Amygdala (tissue), 56 donors: ENCODE measurements at regions not wholly inside any gene's neighbourhood (a gene's known extent, or its start where the extent isn't known, plus 50 kb on each side); places are given as distances from the start of the nearest gene placed in this dataset.

Experiments used
- DNase-seq, 56 donors: peaks; one replicate each; lab custom pipeline; 2025; lab: John Stamatoyannopoulos, UW

DNA sequence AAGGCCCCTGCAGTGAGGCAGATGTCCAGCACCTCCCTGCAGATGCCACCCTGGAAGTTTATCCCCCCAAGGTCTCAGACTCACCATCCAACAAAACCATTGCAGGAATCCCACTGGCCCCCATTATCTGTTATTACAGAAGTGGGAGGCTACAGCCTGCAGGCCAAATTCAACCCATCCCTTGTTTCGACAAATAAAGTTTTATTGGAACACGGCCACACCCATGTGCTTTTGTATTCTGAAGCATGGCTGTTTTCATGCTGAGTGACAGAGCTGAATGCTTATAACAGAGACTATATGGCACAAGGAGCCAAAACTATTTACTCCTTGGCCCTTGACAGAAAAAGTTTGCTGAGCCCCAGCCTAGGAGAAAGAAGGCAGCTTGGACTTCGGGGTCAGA is 428.8 kb downstream of the CDK5RAP2 start:
- DNase-seq, result no peak

DNA sequence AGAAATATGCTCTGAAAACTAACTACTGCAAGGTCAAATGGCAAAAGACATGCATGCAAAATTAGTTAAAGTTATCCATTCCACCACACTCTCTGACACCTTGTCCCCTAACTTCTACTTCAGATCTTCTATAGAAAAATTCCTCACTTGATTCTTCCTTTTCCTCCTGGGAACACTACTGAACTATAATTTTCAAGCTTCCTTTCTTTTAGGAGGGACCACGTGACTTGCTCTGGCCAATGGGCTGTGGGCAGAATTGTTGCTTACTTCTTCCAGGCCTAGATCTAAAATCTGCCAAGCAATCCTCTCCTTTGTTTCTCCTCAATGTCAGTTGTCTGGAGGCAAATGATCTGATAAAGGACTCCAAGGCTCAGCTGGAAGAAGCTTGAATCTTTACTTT is 441.0 kb downstream of the CDK5RAP2 start:
- DNase-seq, result no peak

GRCh38 chr9:120137186-120137840 is 442.7 kb downstream of the CDK5RAP2 start:
- DNase-seq, result no peak

DNA sequence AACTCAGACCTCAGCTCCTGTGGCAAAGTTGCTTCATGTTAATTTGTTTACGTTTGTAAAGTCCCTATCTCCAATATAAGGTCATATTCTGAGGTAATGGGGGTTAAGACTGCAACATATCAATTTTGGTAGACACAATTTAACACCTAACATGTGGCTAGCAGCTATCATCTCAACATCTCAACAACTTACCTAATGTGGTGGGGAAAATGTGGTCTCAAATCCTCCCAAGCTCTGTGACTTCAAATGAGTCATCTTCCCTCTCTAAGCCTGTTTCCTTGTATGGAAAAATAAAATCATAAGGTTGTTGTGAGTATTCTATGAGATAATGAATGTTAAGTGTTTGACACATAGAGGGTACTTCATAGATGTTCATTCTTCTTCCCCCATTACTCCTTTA is 443.3 kb downstream of the CDK5RAP2 start:
- no peak for DNase-seq

GRCh38 chr9:120117081-120117480 is 462.9 kb downstream of the CDK5RAP2 start:
- no peak for DNase-seq

GRCh38 chr9:120110520-120110919 is 469.4 kb downstream of the CDK5RAP2 start:
- peak in 10 of 56 donors; percentile 1 to 53 (median 6) for DNase-seq

DNA sequence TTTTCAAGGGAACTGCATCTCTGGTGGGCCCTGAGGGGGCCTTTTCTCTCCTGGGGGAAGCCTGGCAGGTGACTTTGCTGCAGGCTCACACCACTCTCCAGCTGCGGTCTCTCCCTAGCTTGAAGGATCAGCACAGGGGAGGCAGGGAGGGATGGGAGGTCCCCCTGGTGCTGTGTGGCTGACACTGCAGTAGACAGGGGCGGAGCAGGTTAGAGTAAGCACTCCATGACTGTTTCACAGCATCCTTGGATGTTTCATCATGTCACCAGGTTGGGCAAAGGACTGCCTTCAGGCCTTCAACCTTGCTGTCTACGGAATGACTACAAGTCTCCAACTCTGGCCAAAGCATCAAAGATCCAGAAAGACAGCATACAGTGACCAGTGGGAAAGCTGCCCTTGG is 470.7 kb downstream of the CDK5RAP2 start:
- no peak for DNase-seq

GRCh38 chr9:120107138-120107537 is 472.8 kb downstream of the CDK5RAP2 start:
- DNase-seq, result no peak

GRCh38 chr9:120104771-120105170 is 475.2 kb downstream of the CDK5RAP2 start:
- no peak for DNase-seq

DNA sequence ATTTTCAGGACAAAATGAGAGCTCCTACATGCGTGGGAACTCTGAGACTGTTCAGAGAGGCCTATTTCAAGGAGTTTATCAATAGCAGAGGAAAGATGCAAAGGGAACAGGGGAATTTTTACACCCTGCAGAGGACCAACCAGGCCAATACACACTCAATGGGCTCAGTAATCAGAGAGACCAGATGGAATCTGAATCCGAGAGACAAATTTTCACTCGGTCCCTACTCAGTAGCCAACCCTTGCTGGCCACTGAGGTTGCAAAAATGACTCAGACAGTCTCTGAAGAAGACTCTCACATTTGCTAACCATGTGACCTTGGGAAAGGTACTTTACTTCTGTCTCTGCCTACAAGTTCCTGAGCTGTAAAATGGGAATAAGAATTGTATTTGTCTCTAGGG is 479.4 kb downstream of the CDK5RAP2 start:
- DNase-seq, result peak in 2 of 56 donors; percentile 9 to 19

DNA sequence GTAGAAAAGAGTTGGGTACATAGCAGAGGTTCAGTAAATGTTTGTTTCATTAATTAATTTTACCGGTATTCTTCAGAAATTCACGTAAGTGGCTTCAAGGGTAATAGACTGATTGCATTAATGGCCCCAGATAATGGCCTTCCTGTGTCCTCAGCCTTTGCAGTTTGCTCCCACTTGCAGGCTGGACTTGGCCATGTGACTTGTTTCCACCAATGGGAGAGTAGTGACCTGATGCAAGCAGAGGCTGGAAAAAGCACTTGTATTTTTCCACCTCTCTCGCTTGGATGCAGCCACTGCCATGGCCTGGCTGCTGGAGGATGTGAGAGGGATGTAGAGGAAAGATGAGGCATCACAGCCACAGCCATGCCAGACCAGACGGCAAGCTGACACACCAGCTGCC is 480.9 kb downstream of the CDK5RAP2 start:
- no peak for DNase-seq

- no peak for DNase-seq
These were observed 481.4 kb downstream of the CDK5RAP2 start for GRCh38 chr9:120098584-120098983.

GRCh38 chr9:120091206-120091605 is 488.8 kb downstream of the CDK5RAP2 start:
- DNase-seq, result peak in 1 of 56 donors; percentile 4

DNA sequence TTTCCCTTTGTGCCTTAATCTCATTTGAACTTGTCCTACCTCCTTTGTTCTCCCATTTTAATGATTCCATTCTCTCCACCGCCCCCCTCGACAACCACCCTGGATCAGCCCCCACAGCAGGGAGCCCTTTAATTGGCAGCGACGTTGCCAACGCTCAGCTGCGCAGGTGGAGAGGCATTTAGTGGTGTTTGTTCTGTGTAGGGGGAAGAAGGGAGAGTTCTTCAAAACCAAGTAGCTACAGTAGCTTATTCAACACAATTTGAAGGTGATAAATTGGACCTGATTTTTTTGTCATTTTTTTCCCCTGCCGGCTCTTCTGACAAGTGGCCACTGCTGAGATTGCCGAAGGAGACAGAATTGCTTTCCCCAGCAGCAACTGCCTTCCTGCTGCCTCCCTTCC is 499.1 kb downstream of the CDK5RAP2 start:
- DNase-seq, result no peak

DNA sequence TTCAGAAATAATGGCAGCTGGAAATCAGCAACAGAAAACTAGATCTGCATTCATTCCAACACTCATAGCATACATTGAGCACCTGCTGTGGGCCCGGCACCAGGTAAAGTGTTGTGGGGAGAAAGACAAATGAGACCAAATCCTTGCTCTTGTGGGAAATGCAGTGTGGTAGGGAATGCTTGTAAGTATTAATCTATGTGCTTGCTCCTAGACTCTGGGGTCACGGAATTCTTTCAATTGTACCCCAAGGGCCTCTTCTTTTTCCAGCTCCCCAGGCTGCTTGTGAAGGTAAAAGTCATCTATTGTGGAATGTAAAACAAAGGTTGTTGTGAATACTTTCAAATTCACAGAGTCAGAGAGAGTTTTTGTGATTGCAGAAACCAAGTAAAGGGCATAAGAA is 501.9 kb downstream of the CDK5RAP2 start:
- DNase-seq, result no peak

GRCh38 chr9:120071760-120072159 is 508.2 kb downstream of the CDK5RAP2 start:
- DNase-seq, result no peak

DNA sequence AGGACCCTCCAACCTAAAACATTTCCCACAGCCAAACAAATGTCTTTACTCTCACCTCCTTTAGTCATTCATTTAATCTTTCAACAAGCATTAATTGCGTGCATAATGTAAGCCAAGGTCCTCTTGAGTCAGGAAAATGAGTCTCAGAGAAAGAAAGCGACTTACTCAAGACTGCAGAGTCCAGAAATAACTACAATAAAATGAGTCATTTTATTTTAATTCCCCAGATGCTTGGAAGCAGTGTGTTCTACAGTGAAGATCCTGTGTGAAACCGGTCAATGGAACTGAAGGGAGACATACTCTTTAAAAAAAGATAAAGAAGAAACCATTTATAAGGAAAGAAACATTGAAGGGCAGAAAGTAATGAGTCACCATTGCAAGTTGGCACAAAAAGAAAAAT is 513.7 kb downstream of the CDK5RAP2 start:
- DNase-seq, result no peak

- no peak for DNase-seq
These were observed 514.8 kb downstream of the CDK5RAP2 start for GRCh38 chr9:120065151-120065550.

- DNase-seq, result no peak
These were observed 535.0 kb downstream of the CDK5RAP2 start for GRCh38 chr9:120045011-120045410.

GRCh38 chr9:120043448-120043847 is 536.5 kb downstream of the CDK5RAP2 start:
- DNase-seq, result peak in 20 of 56 donors; percentile 1 to 38 (median 9)

- no peak for DNase-seq
These were observed 539.1 kb downstream of the CDK5RAP2 start for GRCh38 chr9:120040896-120041295.

DNA sequence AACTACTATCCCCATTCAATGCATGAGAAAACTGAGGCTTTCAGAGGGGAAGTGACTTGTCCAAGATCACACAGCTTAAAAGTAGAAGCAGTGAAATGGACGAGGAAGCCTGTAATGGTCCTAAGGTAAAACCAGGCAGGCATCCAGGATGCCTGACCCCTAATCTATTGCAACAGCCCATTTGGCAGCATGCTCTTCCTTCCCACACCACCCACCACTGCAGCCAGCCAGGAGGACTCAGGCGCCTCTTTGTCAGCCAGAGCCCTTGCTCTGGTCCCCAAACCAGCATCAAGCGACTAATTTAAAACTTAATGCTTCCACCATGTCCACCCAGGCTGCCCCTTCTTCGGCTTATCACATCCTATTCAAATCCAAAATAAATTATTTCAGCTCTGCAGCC is 541.6 kb downstream of the CDK5RAP2 start:
- no peak for DNase-seq

DNA sequence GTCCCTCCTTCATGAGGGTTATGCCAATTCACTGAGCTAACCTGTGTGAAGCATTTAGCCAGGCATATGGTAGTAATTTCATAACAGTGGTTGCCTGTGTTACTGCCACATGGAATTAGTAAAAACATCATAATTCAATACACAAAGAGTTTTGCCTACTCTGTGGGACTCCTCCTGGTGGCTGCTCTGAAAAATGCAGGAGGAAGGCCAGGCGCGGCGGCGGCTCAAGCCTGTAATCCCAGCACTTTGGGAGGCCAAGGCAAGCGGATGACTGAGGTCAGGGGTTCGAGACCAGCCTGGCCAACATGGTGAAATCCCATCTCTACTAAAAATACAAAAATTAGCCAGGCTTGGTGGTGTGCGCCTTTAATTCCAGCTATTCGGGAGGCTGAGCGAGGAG is 547.3 kb downstream of the CDK5RAP2 start:
- no peak for DNase-seq
